Loucy (cell line): ENCODE measurements at regions not wholly inside any gene's neighbourhood (a gene's known extent, or its start where the extent isn't known, plus 50 kb on each side); places are given as distances from the start of the nearest gene placed in this dataset.
"Not testable (repeated sequence)": the region's sequence is repeated elsewhere in the genome, so short reads cannot be mapped to it uniquely, and the experiment has no call there.

ENCODE experiments used
- H2AFZ ChIP-seq: fragments of 200-600 bp; sonication (generic); 2 replicates; pipeline ENCODE4 v1.6.0; 2016; ENCODE audit warnings: antibody characterized with exemption, mild to moderate bottlenecking, low read length, moderate library complexity
- H3F3A ChIP-seq: fragments of 200-600 bp; 2 replicates; pipeline ENCODE4 v1.6.0; 2016; ENCODE audit warnings: antibody characterized with exemption, low read depth, mild to moderate bottlenecking
- H3K27me3 ChIP-seq: fragments of 200-600 bp; sonication (generic); 2 replicates; pipeline ENCODE4 v1.6.1; 2014; ENCODE audit warnings: low read length, mild to moderate bottlenecking; ENCODE audit not compliant: insufficient read depth, poor library complexity, severe bottlenecking
- H3K36me3 ChIP-seq: fragments of 200-600 bp; sonication (generic); 2 replicates; pipeline ENCODE4 v1.6.1; 2016; ENCODE audit warnings: low read length; ENCODE audit not compliant: insufficient read depth
- H3K4me1 ChIP-seq: fragments of 200-600 bp; sonication (generic); 2 replicates; pipeline ENCODE4 v1.5.1; 2014; ENCODE audit warnings: low read length, mild to moderate bottlenecking; ENCODE audit not compliant: insufficient read depth, poor library complexity, severe bottlenecking
- H3K4me2 ChIP-seq: fragments of 200-600 bp; sonication (generic); 2 replicates; pipeline ENCODE4 v1.6.0; 2014; ENCODE audit warnings: antibody characterized with exemption, low read length, low read depth, mild to moderate bottlenecking; ENCODE audit not compliant: poor library complexity, severe bottlenecking
- H3K4me3 ChIP-seq: fragments of 200-600 bp; sonication (generic); 2 replicates; pipeline ENCODE4 v1.5.1; 2014; ENCODE audit warnings: low read length, mild to moderate bottlenecking, mixed read lengths; ENCODE audit not compliant: poor library complexity, severe bottlenecking
- H3K79me2 ChIP-seq: fragments of 200-600 bp; sonication (generic); 2 replicates; pipeline ENCODE4 v1.6.1; 2014; ENCODE audit warnings: low read length; ENCODE audit not compliant: insufficient read depth
- H3K9ac ChIP-seq: fragments of 200-600 bp; sonication (generic); 2 replicates; pipeline ENCODE4 v1.6.0; 2014; ENCODE audit warnings: mild to moderate bottlenecking, low read depth, low read length, moderate library complexity; ENCODE audit not compliant: poor library complexity, severe bottlenecking
- H3K9me2 ChIP-seq: fragments of 200-600 bp; sonication (generic); replicated peaks from 2 replicates; pipeline ENCODE4 v1.6.1; 2016; ENCODE audit warnings: low read depth, low read length, mixed read lengths
- H3K9me3 ChIP-seq: fragments of 200-600 bp; sonication (generic); 2 replicates; pipeline ENCODE4 v1.6.1; 2014; ENCODE audit warnings: mild to moderate bottlenecking, antibody characterized with exemption, low read length, low read depth; ENCODE audit not compliant: insufficient read depth
- H4K20me1 ChIP-seq: fragments of 200-600 bp; sonication (generic); 2 replicates; pipeline ENCODE4 v1.6.0; 2014; ENCODE audit warnings: antibody characterized with exemption, low read length, mild to moderate bottlenecking; ENCODE audit not compliant: insufficient read depth, poor library complexity, severe bottlenecking
- EZH2phosphoT487 ChIP-seq: fragments of 200-600 bp; IDR thresholded peaks from 2 replicates; pipeline ENCODE4 v1.6.1; 2018; ENCODE audit warnings: antibody characterized with exemption, mild to moderate bottlenecking, moderate library complexity, borderline replicate concordance
- TF ChIP-seq, protein P1 (sequence below): fragments of 200-600 bp; sonication (generic); conservative IDR thresholded peaks from 2 replicates; pipeline ENCODE4 v1.5.1; 2014; ENCODE audit warnings: mild to moderate bottlenecking, antibody characterized with exemption, low read length

DNA sequence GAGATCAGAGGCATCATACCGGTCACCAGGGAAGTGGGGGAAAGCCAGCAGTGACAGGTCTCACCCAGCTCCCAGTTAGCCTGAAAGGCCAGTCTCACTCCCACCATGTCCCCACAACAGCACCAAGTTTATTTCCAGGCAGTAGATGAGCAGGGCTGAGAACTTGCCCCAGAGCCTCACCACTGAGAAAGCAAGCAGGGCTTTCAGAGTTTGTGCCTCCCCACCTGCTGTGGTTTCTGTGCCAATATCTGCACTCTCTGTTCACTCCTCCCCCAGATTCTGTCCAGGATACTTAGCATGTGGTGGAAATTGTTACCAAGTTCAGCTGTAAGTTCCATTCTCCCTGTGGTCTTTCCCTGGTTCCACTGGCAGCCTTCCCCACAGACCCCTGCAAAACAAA is 255.0 kb upstream of the HTR1E start:
- no peaks in the 10 kb centered on the region for H3K4me1 ChIP-seq
- H3K9ac ChIP-seq = no peak overlapping the region
- TF ChIP-seq, protein P1, sequence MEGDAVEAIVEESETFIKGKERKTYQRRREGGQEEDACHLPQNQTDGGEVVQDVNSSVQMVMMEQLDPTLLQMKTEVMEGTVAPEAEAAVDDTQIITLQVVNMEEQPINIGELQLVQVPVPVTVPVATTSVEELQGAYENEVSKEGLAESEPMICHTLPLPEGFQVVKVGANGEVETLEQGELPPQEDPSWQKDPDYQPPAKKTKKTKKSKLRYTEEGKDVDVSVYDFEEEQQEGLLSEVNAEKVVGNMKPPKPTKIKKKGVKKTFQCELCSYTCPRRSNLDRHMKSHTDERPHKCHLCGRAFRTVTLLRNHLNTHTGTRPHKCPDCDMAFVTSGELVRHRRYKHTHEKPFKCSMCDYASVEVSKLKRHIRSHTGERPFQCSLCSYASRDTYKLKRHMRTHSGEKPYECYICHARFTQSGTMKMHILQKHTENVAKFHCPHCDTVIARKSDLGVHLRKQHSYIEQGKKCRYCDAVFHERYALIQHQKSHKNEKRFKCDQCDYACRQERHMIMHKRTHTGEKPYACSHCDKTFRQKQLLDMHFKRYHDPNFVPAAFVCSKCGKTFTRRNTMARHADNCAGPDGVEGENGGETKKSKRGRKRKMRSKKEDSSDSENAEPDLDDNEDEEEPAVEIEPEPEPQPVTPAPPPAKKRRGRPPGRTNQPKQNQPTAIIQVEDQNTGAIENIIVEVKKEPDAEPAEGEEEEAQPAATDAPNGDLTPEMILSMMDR = no peak
- TF ChIP-seq EZH2phosphoT487 = no peak
- no peaks in the 10 kb centered on the region for H3K79me2 ChIP-seq
- no peaks in the 10 kb centered on the region for H3K9me3 ChIP-seq
- H4K20me1 ChIP-seq = no peaks in the 10 kb centered on the region
- H3K27me3 ChIP-seq = no peaks in the 10 kb centered on the region
- H3K36me3 ChIP-seq = no peaks in the 10 kb centered on the region
- H3K4me3 ChIP-seq = no peak overlapping the region
- H3K4me2 ChIP-seq = no peak overlapping the region
- H3F3A ChIP-seq = no peaks in the 10 kb centered on the region
- H3K9me2 ChIP-seq = no peaks in the 10 kb centered on the region
- no peak overlapping the region for H2AFZ ChIP-seq

GRCh38 chr6:86681140-86681539 is 256.2 kb upstream of the HTR1E start:
- not testable (repeated sequence) for H2AFZ ChIP-seq, H3K4me2 ChIP-seq, H3K9me2 ChIP-seq, H3K4me1 ChIP-seq, H4K20me1 ChIP-seq, H3K9me3 ChIP-seq, H3F3A ChIP-seq, H3K79me2 ChIP-seq, H3K4me3 ChIP-seq, H3K27me3 ChIP-seq, H3K9ac ChIP-seq, H3K36me3 ChIP-seq

GRCh38 chr6:86672125-86672524 is 265.2 kb upstream of the HTR1E start:
- H3K4me3 ChIP-seq, H3F3A ChIP-seq, H3K27me3 ChIP-seq: not testable (repeated sequence)

DNA sequence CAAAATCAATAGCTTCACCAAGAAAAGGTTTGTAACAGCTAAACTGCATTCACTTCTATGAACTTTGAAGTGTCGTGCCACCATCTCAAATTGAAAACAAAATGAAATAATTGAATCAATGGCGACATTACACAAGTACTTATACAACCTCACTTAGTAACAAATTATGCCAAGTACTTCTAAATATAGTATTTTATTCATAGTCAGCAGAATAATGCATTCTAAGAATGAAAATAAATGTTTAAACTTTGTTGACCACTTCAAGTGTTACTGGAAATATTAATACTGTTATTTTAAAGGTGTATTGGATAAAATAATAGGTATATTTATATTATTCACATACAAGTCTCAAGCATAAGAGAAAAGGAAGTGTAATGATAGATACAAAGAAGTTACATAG is 280.1 kb upstream of the HTR1E start:
- Histone ChIP-seq H2AFZ (no peak overlapping the region), H3K9me3 (no peaks in the 10 kb centered on the region), H3K9me2 (no peaks in the 10 kb centered on the region), H3K9ac (no peak overlapping the region), H3F3A (no peaks in the 10 kb centered on the region), H4K20me1 (no peaks in the 10 kb centered on the region), H3K36me3 (no peaks in the 10 kb centered on the region), H3K4me1 (no peaks in the 10 kb centered on the region), H3K4me2 (no peak overlapping the region), H3K79me2 (no peaks in the 10 kb centered on the region), H3K4me3 (no peak overlapping the region), H3K27me3 (no peaks in the 10 kb centered on the region)
- TF ChIP-seq EZH2phosphoT487 = no peak
- TF ChIP-seq, protein P1 = no peak

More at GRCh38 chr6:86672125-86672524, 265.2 kb upstream of the HTR1E start:
- H3K9me2 ChIP-seq, H2AFZ ChIP-seq, H3K4me2 ChIP-seq, H3K4me1 ChIP-seq, H3K9ac ChIP-seq, H3K9me3 ChIP-seq, H3K79me2 ChIP-seq, H4K20me1 ChIP-seq, H3K36me3 ChIP-seq: not testable (repeated sequence)
